ENCODE measurements at regions not wholly inside any gene's neighbourhood (a gene's known extent, or its start where the extent isn't known, plus 50 kb on each side); places are given as distances from the start of the nearest gene placed in this dataset.

DNA sequence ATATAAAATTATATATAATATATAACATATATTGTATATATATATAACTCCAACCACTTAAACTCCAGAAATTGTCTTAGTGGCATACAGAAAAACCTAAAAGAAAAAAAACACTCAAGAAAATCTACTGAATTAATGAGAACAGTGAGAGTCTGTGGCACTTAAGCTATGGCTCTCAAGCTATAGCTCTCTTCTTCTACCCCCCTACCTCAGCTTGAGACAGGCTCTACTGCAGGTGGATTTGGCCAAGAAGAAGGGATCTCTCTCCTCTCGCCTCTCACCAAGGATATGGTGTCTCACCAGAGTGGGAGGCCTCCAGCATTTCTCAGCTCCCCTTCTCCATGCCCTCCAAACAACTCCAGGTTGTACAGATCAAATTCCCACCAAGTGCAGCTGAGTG, 64.5 kb upstream of the DAB2 start:
- DNase-seq, result no peak

GRCh38 chr5:39486790-39487189, 62.0 kb upstream of the DAB2 start:
- DNase-seq, result no peak

DNA sequence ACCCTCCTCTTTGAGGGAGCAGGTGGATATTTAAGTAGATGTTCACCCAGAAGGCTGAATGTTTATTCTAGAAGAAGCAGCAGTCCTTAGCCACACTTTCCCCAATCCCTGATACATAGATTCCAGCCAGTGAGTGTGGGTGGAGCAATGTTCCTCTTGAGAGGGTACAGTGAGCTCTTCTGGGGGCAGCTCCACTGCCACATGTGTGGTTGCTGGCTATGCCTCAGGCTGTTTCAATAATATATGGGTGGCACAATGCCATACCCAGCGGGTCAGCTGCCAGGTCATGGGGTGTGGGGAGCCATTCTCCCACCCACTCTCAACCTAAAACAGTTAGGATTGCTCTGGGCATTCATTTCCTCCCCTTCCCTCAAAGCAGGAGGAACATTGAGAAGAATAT, 61.6 kb upstream of the DAB2 start:
- no peak for DNase-seq

- no peak for DNase-seq
Measured at GRCh38 chr5:39485079-39485478, 60.3 kb upstream of the DAB2 start.

DNA sequence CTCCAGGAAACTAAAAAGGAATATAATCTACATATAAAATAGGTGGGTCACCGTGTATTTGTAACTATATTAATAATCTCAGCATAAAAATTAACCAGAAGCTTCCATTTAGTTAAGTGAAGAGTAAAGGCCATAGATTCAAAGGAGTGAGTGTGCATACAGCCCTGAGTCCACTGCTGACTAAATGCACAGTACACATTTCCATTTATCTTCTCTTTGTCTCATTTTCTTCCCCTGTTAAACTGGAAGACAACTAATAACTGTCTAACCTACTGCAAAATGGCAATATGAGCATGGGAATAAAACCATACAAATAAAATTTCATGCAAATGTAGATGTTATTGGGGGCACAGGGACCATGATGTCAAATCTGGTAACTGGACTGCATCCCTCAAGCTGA, 59.9 kb upstream of the DAB2 start:
- DNase-seq, result no peak

DNA sequence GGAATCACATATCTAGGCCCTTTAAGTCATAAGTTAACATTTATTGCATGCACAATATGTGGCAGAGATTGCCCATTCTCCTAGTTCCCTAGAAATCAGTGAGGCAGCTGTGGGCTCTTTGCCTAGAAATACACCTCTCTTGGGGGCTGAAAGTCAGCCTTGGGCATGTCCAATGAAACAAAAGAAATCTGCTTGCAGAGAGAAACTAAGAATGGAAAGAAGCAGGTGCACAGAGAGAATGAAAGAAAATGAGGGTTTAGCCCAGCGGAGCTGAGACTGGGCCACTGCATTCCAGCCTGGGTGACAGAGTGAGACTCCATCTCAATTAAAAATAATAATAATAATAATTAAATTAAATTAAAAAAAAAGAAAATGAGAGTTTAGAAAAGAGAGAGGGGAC, 57.3 kb upstream of the DAB2 start:
- no peak for DNase-seq

DNA sequence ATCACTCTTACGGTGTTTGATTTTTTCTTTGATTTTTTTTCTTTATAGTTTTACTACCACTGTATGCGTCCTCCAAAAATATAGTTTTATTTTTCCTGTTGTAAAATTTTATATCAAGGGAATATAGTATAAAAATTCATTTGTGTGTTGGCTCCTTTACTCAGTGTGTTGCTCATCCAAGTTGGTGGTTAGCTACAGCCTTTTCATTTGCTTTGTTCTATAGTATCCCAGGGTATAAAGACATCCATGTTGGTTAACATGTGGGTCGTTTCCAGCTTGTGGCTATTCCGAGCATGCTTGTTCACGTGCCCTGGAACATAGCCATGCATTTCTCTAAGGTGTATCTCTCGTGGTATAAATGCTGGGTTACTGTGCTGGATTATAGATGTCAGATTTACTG, 54.8 kb upstream of the DAB2 start:
- DNase-seq, result no peak

DNA sequence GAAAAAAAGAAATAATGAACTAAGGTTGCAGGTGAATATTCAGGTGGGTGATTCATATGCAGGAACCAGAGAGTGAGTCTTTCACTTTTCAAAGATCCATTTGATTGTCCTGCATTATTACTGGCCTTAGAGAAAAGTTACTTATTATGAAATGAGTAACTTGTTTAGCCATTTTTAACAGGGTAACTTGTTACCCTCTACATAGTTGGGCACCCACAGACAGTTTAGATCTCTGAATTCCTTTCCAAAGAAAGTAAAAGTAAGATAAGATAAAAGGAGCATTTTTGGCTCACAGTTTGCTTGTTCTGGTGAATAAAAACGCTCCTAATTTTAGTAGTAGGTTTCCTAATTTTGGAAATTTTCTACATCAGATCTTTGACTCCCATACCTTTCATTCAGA, 54.1 kb upstream of the DAB2 start:
- no peak for DNase-seq

GRCh38 chr5:39476843-39477220, 52.1 kb upstream of the DAB2 start:
- DNase-seq, result no peak

DNA sequence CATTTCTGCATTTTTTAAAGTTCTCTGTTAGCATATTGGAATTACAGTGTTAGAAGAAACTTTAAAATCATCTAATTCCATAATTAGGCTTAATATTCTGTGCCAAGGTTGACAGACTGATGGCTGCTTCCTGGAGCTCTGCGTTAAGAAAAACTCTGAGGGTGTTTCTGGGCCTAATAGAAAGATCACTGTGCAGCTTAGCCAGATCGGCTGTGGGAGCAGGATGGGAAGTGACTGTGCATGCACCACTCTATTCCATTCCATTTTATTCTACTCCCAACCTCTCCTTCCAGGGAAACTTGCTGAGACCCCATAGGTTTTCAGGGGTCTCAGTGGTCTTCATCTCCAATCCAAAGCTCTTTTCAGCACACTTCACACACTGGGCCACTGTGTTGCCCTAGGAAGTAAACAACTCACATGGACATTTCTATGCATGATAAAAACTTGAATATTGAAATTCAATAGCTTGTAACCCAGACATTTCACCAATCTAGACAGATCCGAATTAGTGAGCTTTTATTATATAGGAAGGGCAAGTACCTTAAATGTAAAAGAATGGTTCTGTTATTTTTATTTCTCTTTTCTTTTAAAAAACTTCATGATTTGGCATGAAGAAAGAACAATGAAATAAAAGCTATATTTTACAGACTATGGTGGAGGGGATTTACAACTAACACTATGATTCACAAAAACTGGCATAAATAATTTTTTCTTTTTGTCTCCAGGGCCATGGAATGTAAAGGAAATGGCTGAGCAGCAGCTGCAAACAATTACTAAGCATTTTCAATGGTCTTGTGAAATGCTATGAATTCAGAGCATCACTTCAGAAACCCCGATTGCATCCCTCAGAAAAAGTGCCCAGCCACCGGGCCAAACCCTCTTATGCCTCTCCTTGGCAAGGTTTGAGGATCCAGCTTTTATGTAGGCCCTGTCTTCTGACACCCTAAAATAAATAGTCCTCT, 51.4 kb upstream of the DAB2 start:
- DNase-seq, result no peak

GRCh38 chr5:39475159-39475571, 50.4 kb upstream of the DAB2 start:
- no peak for DNase-seq
